K562 (cell line): ENCODE measurements at regions not wholly inside any gene's neighbourhood (a gene's known extent, or its start where the extent isn't known, plus 50 kb on each side); places are given as distances from the start of the nearest gene placed in this dataset.

ENCODE experiments used
- ATAC-seq: fragments of 200-7000 bp; cut with Tn5 transposase; 3 replicates; pipeline ENCODE4 v1.9.1; 2020; ENCODE audit warnings: moderate library complexity
- BruUV-seq: library from RNA; stranded (reverse); fragments of 400-500 nt; replicated peaks from 2 replicates; lab custom pipeline; 2021; lab: Mats Ljungman, UMichigan
- CTCF ChIA-PET: fragments of 300-600 bp; formaldehyde crosslinking; extraction: SDS; loops from one replicate; lab custom pipeline; 2021; ENCODE audit warnings: low intra/inter-chr PET ratio; lab: Yijun Ruan, JAX
- POLR2A ChIA-PET: fragments of 300-600, 350-650 bp; sonication (Branson Sonifier 250); formaldehyde crosslinking; extraction: SDS; loops from one replicate; lab custom pipeline; 2021; ENCODE audit warnings: antibody characterized with exemption, inconsistent platforms; lab: Yijun Ruan, JAX
- DNase-seq, 4 experiments: peaks; one replicate each; pipeline versions ENCODE4 v3.0.0 to v3.0.0-alpha.2; 2011 to 2018; ENCODE audit warnings: low spot score in 3 of 4, mixed read lengths in 3 of 4; ENCODE audit errors: extremely low read depth in 1 of 4
- FAIRE-seq: peaks from 2 replicates; lab custom pipeline; 2011; peaks lifted over from hg19 to GRCh38; lab: Jason Lieb, UNC
- H2AFZ ChIP-seq: 2 replicates; pipeline ENCODE4 v1.6.0; 2011; ENCODE audit warnings: low read depth, low read length, control low read depth, inconsistent platforms
- H3K27ac ChIP-seq: fragments of 200-600 bp; 3 replicates; pipeline ENCODE4 v1.8.0; 2011; ENCODE audit warnings: low read depth, mild to moderate bottlenecking, control low read depth, inconsistent platforms, low read length, moderate library complexity, mixed read lengths; ENCODE audit errors: extremely low read depth
- H3K27me3 ChIP-seq, 2 experiments: fragments of 300-600 bp in 1 of 2; 2 replicates in 1 of 2; 3 replicates in 1 of 2; pipeline versions ENCODE4 v1.6.0 to v1.8.0; 2011; ENCODE audit warnings: inconsistent platforms in 2 of 2, low read length in 2 of 2, mild to moderate bottlenecking in 1 of 2, mixed read lengths in 1 of 2, moderate library complexity in 1 of 2; ENCODE audit not compliant: control insufficient read depth in 2 of 2, insufficient read depth in 2 of 2
- H3K36me3 ChIP-seq: fragments of 300-600 bp; 3 replicates; pipeline ENCODE4 v1.8.0; 2011; ENCODE audit warnings: mild to moderate bottlenecking, low read length, inconsistent platforms; ENCODE audit not compliant: control insufficient read depth, insufficient read depth
- H3K4me1 ChIP-seq, 2 experiments: fragments of 200-600 bp in 1 of 2; replicated peaks in 1 of 2; 2 replicates in 1 of 2; 3 replicates in 1 of 2; pipeline versions ENCODE4 v1.5.1 to v1.8.0; 2011; ENCODE audit warnings: inconsistent platforms in 2 of 2, low read length in 2 of 2, mild to moderate bottlenecking in 1 of 2, mixed read lengths in 1 of 2, moderate library complexity in 1 of 2; ENCODE audit not compliant: control insufficient read depth in 2 of 2, insufficient read depth in 2 of 2
- H3K4me2 ChIP-seq: 2 replicates; pipeline ENCODE4 v1.6.1; 2011; ENCODE audit warnings: low read length, control low read depth, inconsistent platforms, mixed read lengths; ENCODE audit not compliant: insufficient read depth
- H3K4me3 ChIP-seq: fragments of 200-600 bp; sonication (generic), shearing (Covaris generic); 2 replicates; pipeline ENCODE4 v1.5.1; 2016; ENCODE audit warnings: control low read depth, inconsistent platforms
- H3K79me2 ChIP-seq: fragments of 200-600 bp; 3 replicates; pipeline ENCODE4 v1.8.0; 2011; ENCODE audit warnings: low read length, inconsistent platforms; ENCODE audit not compliant: control insufficient read depth, insufficient read depth
- H3K9ac ChIP-seq, 2 experiments: 2 replicates each; pipeline versions ENCODE4 v1.6.0 to v1.6.1; 2011; ENCODE audit warnings: low read depth in 2 of 2, low read length in 2 of 2, control low read depth in 1 of 2, inconsistent platforms in 1 of 2, mild to moderate bottlenecking in 1 of 2, mixed read lengths in 1 of 2; ENCODE audit not compliant: insufficient read depth in 1 of 2
- H3K9me1 ChIP-seq: one replicate; pipeline ENCODE4 v1.6.0; 2011; ENCODE audit warnings: inconsistent platforms, mild to moderate bottlenecking, low read length, moderate library complexity; ENCODE audit not compliant: control insufficient read depth, insufficient read depth
- H3K9me3 ChIP-seq: replicated peaks from 2 replicates; pipeline ENCODE4 v1.5.1; 2011; ENCODE audit warnings: low read depth, low read length, inconsistent platforms; ENCODE audit not compliant: control insufficient read depth, insufficient read depth
- H4K20me1 ChIP-seq: replicated peaks from 2 replicates; pipeline ENCODE4 v1.6.1; 2011; ENCODE audit warnings: low read length, inconsistent platforms, mixed read lengths; ENCODE audit not compliant: control insufficient read depth, insufficient read depth
- BCLAF1 ChIP-seq, 2 experiments: fragments of 450-650 bp in 1 of 2; IDR thresholded peaks; 2 replicates each; pipeline ENCODE4 v1.6.1; 2011 to 2017; ENCODE audit warnings: low read depth in 2 of 2, antibody characterized with exemption in 1 of 2, borderline replicate concordance in 1 of 2, low read length in 1 of 2, mild to moderate bottlenecking in 1 of 2, mixed read lengths in 1 of 2; ENCODE audit not compliant: control insufficient read depth in 1 of 2
- MCM3 ChIP-seq: fragments of 450-650 bp; IDR thresholded peaks from 2 replicates; pipeline ENCODE4 v1.6.1; 2016
- MNT ChIP-seq, 2 experiments: fragments of 450-650 bp; conservative IDR thresholded peaks; 2 replicates each; pipeline ENCODE4 v1.6.1; 2017; ENCODE audit warnings: mild to moderate bottlenecking in 2 of 2, moderate library complexity in 2 of 2
- TRIM24 ChIP-seq, 2 experiments: fragments of 450-650 bp; IDR thresholded peaks; 2 replicates each; pipeline ENCODE4 v1.6.1; 2016
- YY1 ChIP-seq, 3 experiments: IDR thresholded peaks; 2 replicates each; pipeline ENCODE4 v1.6.1; 2011; ENCODE audit warnings: low read length in 2 of 3, mild to moderate bottlenecking in 2 of 3, moderate library complexity in 2 of 3, borderline replicate concordance in 1 of 3, control low read depth in 1 of 3, low read depth in 1 of 3; ENCODE audit not compliant: insufficient read depth in 3 of 3, insufficient replicate concordance in 2 of 3, control insufficient read depth in 1 of 3, insufficient read length in 1 of 3; ENCODE audit errors: extremely low read depth in 1 of 3
- ZNF436 ChIP-seq: fragments of 250-450, 450-650 bp; sonication (Bioruptor Pico); formaldehyde crosslinking; IDR thresholded peaks from 2 replicates; pipeline ENCODE4 v1.7.0; 2020; ENCODE audit warnings: mild to moderate bottlenecking
- ZNF584 ChIP-seq: fragments of 200-800 bp; sonication (Bioruptor generic); IDR thresholded peaks from 2 replicates; pipeline ENCODE4 v1.6.1; 2016; ENCODE audit warnings: low read depth, mild to moderate bottlenecking, missing genetic modification characterization, missing compliant biosample characterization
- WGBS: fragments of 100-300 bp; shearing (Covaris generic); methylation state at CpG from one replicate; pipeline ENCODE4 v1.1.6; 2016; ENCODE audit warnings: low coverage, mixed read lengths; ENCODE audit not compliant: insufficient coverage; ENCODE audit errors: missing lambda C conversion rate; 5-methylcytosine and 5-hydroxymethylcytosine counted together
- in situ Hi-C: fragments of 300-500 bp; cut with MboI; formaldehyde crosslinking; loops from 4 replicates; pipeline ENCODE4 v1.15.0; 2018; ENCODE audit warnings: inconsistent platforms, mixed read lengths
- intact Hi-C: fragments of 100-400 bp; cut with micrococcal nuclease; formaldehyde crosslinking; loops from 2 replicates; pipeline ENCODE4 v1.14.2; 2022

- DNase-seq (no peak), ATAC-seq (no peak), FAIRE-seq (no peak)
- TF ChIP-seq ZNF584 (CRISPR knock-in tag) (no peak), ZNF436 (no peak), MCM3 (no peak), BCLAF1 (IDR thresholded peaks at IDR 0.05; ENCODE audit: borderline replicate concordance in 1 of 2, control insufficient read depth in 1 of 2, low read depth in 2 of 2, low read length in 1 of 2) (no peak), MNT (conservative IDR thresholded peaks at IDR 0.05) (no peak), YY1 (IDR thresholded peaks at IDR 0.05; ENCODE audit: borderline replicate concordance in 1 of 3, control insufficient read depth in 1 of 3, extremely low read depth in 1 of 3, insufficient read depth in 3 of 3, insufficient read length in 1 of 3, insufficient replicate concordance in 2 of 3, low read depth in 1 of 3, low read length in 2 of 3) (no peak), TRIM24 (IDR thresholded peaks at IDR 0.05) (no peak)
- intact Hi-C loops = no loop called here
- ChIA-PET POLR2A (no interaction called here), CTCF (interaction anchor here (0.7 kb wide), 1 partner anchor 27 kb away, joined by 3 read pairs; no protein-coding TSS in a partner anchor)
- no TSS peak for BruUV-seq
- H4K20me1 ChIP-seq = no peaks in the 10 kb centered on the region
- in situ Hi-C loops = no loop called here
- no peak overlapping the region for H3K9ac ChIP-seq
- H2AFZ ChIP-seq = no peak overlapping the region
- H3K4me2 ChIP-seq = no peak overlapping the region
- H3K27ac ChIP-seq = no peak overlapping the region
- H3K9me3 ChIP-seq = no peaks in the 10 kb centered on the region
- WGBS = 6% methylated on average over 3 of the region's 3 CpGs
- H3K36me3 ChIP-seq = no peaks in the 10 kb centered on the region
- peaks cover 10 to 23% of the 10 kb centered on the region in 2 experiments; a peak in 4 of 5 replicates for H3K27me3 ChIP-seq
- no peaks in the 10 kb centered on the region; a peak in 1 of 5 replicates for H3K4me1 ChIP-seq
- H3K4me3 ChIP-seq = no peak overlapping the region
- no peaks in the 10 kb centered on the region for H3K79me2 ChIP-seq
- H3K9me1 ChIP-seq = peaks cover 3% of the 10 kb centered on the region
Measured at GRCh38 chr3:23734481-23734880, 71.3 kb upstream of the UBE2E1 start.
